GM18505 (cell line): ENCODE measurements at regions not wholly inside any gene's neighbourhood (a gene's known extent, or its start where the extent isn't known, plus 50 kb on each side); places are given as distances from the start of the nearest gene placed in this dataset.
"Not testable (repeated sequence)": the region's sequence is repeated elsewhere in the genome, so short reads cannot be mapped to it uniquely, and the experiment has no call there.

Experiments
- ATAC-seq: cut with Tn5 transposase; IDR thresholded peaks from one replicate; pipeline ENCODE4 v1.9.1; 2021; ENCODE audit not compliant: unreplicated experiment
- POLR2A ChIP-seq: IDR thresholded peaks from 4 replicates; pipeline ENCODE4 v1.6.1; 2011; ENCODE audit warnings: borderline replicate concordance; ENCODE audit not compliant: insufficient read depth, insufficient read length; ENCODE audit errors: extremely low read depth

GRCh38 chr2:7633566-7634153, 716.4 kb downstream of the RNF144A start:
- no peak for ATAC-seq
- no peak for TF ChIP-seq POLR2A

GRCh38 chr2:7634409-7634808, 717.2 kb downstream of the RNF144A start:
- TF ChIP-seq POLR2A = no peak
- no peak for ATAC-seq

- ATAC-seq = no peak
These were observed 722.3 kb downstream of the RNF144A start for GRCh38 chr2:7639476-7639875.

GRCh38 chr2:7641272-7641671, 724.1 kb downstream of the RNF144A start:
- ATAC-seq = not testable (repeated sequence)

More at GRCh38 chr2:7639476-7639875, 722.3 kb downstream of the RNF144A start:
- no peak for TF ChIP-seq POLR2A

- no peak for TF ChIP-seq POLR2A
- ATAC-seq = no peak
These were observed 728.8 kb downstream of the RNF144A start for GRCh38 chr2:7646024-7646423.

GRCh38 chr2:7646661-7647060, 729.4 kb downstream of the RNF144A start:
- no peak for ATAC-seq
- TF ChIP-seq POLR2A = no peak

- no peak for ATAC-seq
- no peak for TF ChIP-seq POLR2A
These were observed 731.1 kb downstream of the RNF144A start for GRCh38 chr2:7648221-7648795.

- no peak for TF ChIP-seq POLR2A
- ATAC-seq = no peak
These were observed 732.4 kb downstream of the RNF144A start for GRCh38 chr2:7649461-7650228.

GRCh38 chr2:7653617-7654016, 736.4 kb downstream of the RNF144A start:
- no peak for ATAC-seq
- TF ChIP-seq POLR2A = no peak

- no peak for ATAC-seq
- TF ChIP-seq POLR2A = no peak
These were observed 738.4 kb downstream of the RNF144A start for GRCh38 chr2:7655629-7656028.

- ATAC-seq = not testable (repeated sequence)
These were observed 740.3 kb downstream of the RNF144A start for GRCh38 chr2:7657526-7657925.

GRCh38 chr2:7658486-7658885, 741.3 kb downstream of the RNF144A start:
- ATAC-seq = no peak
- no peak for TF ChIP-seq POLR2A

GRCh38 chr2:7660816-7661215, 743.6 kb downstream of the RNF144A start:
- TF ChIP-seq POLR2A = no peak
- ATAC-seq = no peak

- ATAC-seq = no peak
- TF ChIP-seq POLR2A = no peak
These were observed 744.3 kb downstream of the RNF144A start for GRCh38 chr2:7661502-7661901.
